ENCODE measurements at regions not wholly inside any gene's neighbourhood (a gene's known extent, or its start where the extent isn't known, plus 50 kb on each side); places are given as distances from the start of the nearest gene placed in this dataset.

GRCh38 chr14:83764656-83765599, 1765.0 kb upstream of the FLRT2 start:
- TF ChIP-seq CTCF (IDR thresholded peaks at IDR 0.05; ENCODE audit: low read length) (no peak), EZH2 (IDR thresholded peaks at IDR 0.05; ENCODE audit: borderline replicate concordance, low read length) (no peak)
